RWPE2 (cell line): ENCODE measurements at regions not wholly inside any gene's neighbourhood (a gene's known extent, or its start where the extent isn't known, plus 50 kb on each side); places are given as distances from the start of the nearest gene placed in this dataset.
A peak's percentile ranks its signal among the peaks of the same experiment; 100 is the strongest.

Experiments used
- ATAC-seq: fragments of 200-7000 bp; cut with Tn5 transposase; 3 replicates; pipeline ENCODE4 v1.9.1; 2021; ENCODE audit warnings: low read depth
- DNase-seq: peaks from one replicate; pipeline ENCODE4 v3.0.0-alpha.2; 2020; ENCODE audit warnings: low spot score
- H3K27ac ChIP-seq: fragments of 450-650 bp; 2 replicates; pipeline ENCODE4 v1.5.1; 2017; ENCODE audit warnings: mild to moderate bottlenecking; ENCODE audit not compliant: poor library complexity, severe bottlenecking
- H3K27me3 ChIP-seq: fragments of 250-450 bp; sonication (Bioruptor Pico); 2 replicates; pipeline ENCODE4 v1.5.1; 2021; ENCODE audit warnings: mild to moderate bottlenecking, moderate library complexity; ENCODE audit not compliant: insufficient read depth, poor library complexity, severe bottlenecking
- H3K36me3 ChIP-seq: fragments of 250-450 bp; sonication (Bioruptor Pico); 2 replicates; pipeline ENCODE4 v1.5.1; 2020; ENCODE audit warnings: low read depth, mild to moderate bottlenecking, moderate library complexity
- H3K4me1 ChIP-seq: fragments of 250-450 bp; sonication (Bioruptor Pico); 2 replicates; pipeline ENCODE4 v1.5.1; 2021; ENCODE audit warnings: mild to moderate bottlenecking, moderate library complexity; ENCODE audit not compliant: insufficient read depth, poor library complexity, severe bottlenecking
- H3K4me3 ChIP-seq: fragments of 250-450 bp; sonication (Bioruptor Pico); 2 replicates; pipeline ENCODE4 v1.5.1; 2021; ENCODE audit warnings: mild to moderate bottlenecking, moderate library complexity; ENCODE audit not compliant: severe bottlenecking
- H3K9me3 ChIP-seq: fragments of 250-450 bp; sonication (Bioruptor Pico); 2 replicates; pipeline ENCODE4 v1.5.1; 2021; ENCODE audit warnings: mild to moderate bottlenecking, moderate library complexity; ENCODE audit not compliant: severe bottlenecking
- CTCF ChIP-seq: fragments of 450-650 bp; IDR thresholded peaks from one replicate; pipeline ENCODE4 v1.5.1; 2017; ENCODE audit warnings: mild to moderate bottlenecking, moderate library complexity; ENCODE audit not compliant: poor library complexity, severe bottlenecking

- Histone ChIP-seq H3K4me3 (no peak overlapping the region), H3K27me3 (no peaks in the 10 kb centered on the region), H3K4me1 (peaks cover 55% of the 10 kb centered on the region), H3K9me3 (no peaks in the 10 kb centered on the region), H3K27ac (peak overlapping the region; percentile 94), H3K36me3 (no peaks in the 10 kb centered on the region)
- no peak for TF ChIP-seq CTCF
- no peak for DNase-seq
- ATAC-seq, result no peak
These were observed 113.8 kb upstream of the ARMC2 start for GRCh38 chr6:108734271-108734922.

- Histone ChIP-seq H3K27ac (peak overlapping the region; percentile 94), H3K9me3 (no peaks in the 10 kb centered on the region), H3K4me3 (no peak overlapping the region), H3K4me1 (peaks cover 58% of the 10 kb centered on the region), H3K27me3 (no peaks in the 10 kb centered on the region), H3K36me3 (no peaks in the 10 kb centered on the region)
- DNase-seq (no peak), ATAC-seq (no peak)
- TF ChIP-seq CTCF, result no peak
These were observed 112.8 kb upstream of the ARMC2 start for GRCh38 chr6:108735310-108736001.

GRCh38 chr6:108736002-108736361 is 112.2 kb upstream of the ARMC2 start:
- DNase-seq (no peak), ATAC-seq (no peak)
- Histone ChIP-seq H3K36me3 (no peaks in the 10 kb centered on the region), H3K27ac (peak overlapping the region; percentile 94), H3K27me3 (no peaks in the 10 kb centered on the region), H3K4me3 (no peak overlapping the region), H3K9me3 (no peaks in the 10 kb centered on the region), H3K4me1 (peaks cover 58% of the 10 kb centered on the region)
- TF ChIP-seq CTCF, result no peak

- DNase-seq (peak; percentile 89), ATAC-seq (peak; percentile 81)
- peaks cover 55% of the 10 kb centered on the region for H3K4me1 ChIP-seq
- H3K4me3 ChIP-seq, result no peak overlapping the region
- no peaks in the 10 kb centered on the region for H3K9me3 ChIP-seq
- H3K27me3 ChIP-seq, result no peaks in the 10 kb centered on the region
- TF ChIP-seq CTCF, result no peak
- H3K36me3 ChIP-seq, result no peaks in the 10 kb centered on the region
- peak overlapping the region; percentile 94 for H3K27ac ChIP-seq
These were observed 111.4 kb upstream of the ARMC2 start for GRCh38 chr6:108736832-108737231.
